SK-N-SH (cell line): ENCODE measurements at regions not wholly inside any gene's neighbourhood (a gene's known extent, or its start where the extent isn't known, plus 50 kb on each side); places are given as distances from the start of the nearest gene placed in this dataset.

Experiments
- CTCF ChIA-PET: fragments of 300-600, 350-600 bp; formaldehyde crosslinking; extraction: SDS; loops from one replicate; lab custom pipeline; 2021; lab: Yijun Ruan, JAX
- POLR2A ChIA-PET: fragments of 350-600 bp; sonication (Branson Sonifier 250); formaldehyde crosslinking; extraction: SDS; loops from one replicate; lab custom pipeline; 2020; ENCODE audit warnings: antibody characterized with exemption, inconsistent platforms; lab: Yijun Ruan, JAX
- DNase-seq: peaks from one replicate; pipeline ENCODE4 v3.0.0; 2012
- H2AFZ ChIP-seq: fragments of 200-600 bp; sonication (generic); 2 replicates; pipeline ENCODE4 v1.8.1; 2016; ENCODE audit warnings: antibody characterized with exemption, mild to moderate bottlenecking, low read depth
- H3F3A ChIP-seq: fragments of 200-600 bp; sonication (generic); replicated peaks from 2 replicates; pipeline ENCODE3; 2016; ENCODE audit warnings: antibody characterized with exemption, mild to moderate bottlenecking; ENCODE audit not compliant: insufficient read depth
- H3K27ac ChIP-seq, 2 experiments: fragments of 200-500 bp in 1 of 2; fragments of 200-600 bp in 1 of 2; sonication (Bioruptor generic) in 1 of 2; sonication (generic), shearing (Covaris generic) in 1 of 2; 2 replicates each; pipeline versions ENCODE4 v1.5.1 to v1.6.1; 2014 to 2016; ENCODE audit warnings: low read depth in 2 of 2, inconsistent platforms in 1 of 2, low read length in 1 of 2, mild to moderate bottlenecking in 1 of 2, mixed read lengths in 1 of 2
- H3K27me3 ChIP-seq: fragments of 200-600 bp; sonication (generic), shearing (Covaris generic); 2 replicates; pipeline ENCODE4 v1.6.1; 2016; ENCODE audit warnings: mixed run types; ENCODE audit not compliant: insufficient read depth
- H3K36me3 ChIP-seq, 2 experiments: fragments of 200-500 bp in 1 of 2; fragments of 200-600 bp in 1 of 2; sonication (Bioruptor generic) in 1 of 2; sonication (generic) in 1 of 2; replicated peaks in 1 of 2; 2 replicates each; pipeline versions ENCODE3 to v1.5.1; 2014 to 2016; ENCODE audit warnings: low read length in 1 of 2, mild to moderate bottlenecking in 1 of 2; ENCODE audit not compliant: insufficient read depth in 2 of 2, control insufficient read depth in 1 of 2
- H3K4me1 ChIP-seq, 2 experiments: fragments of 200-500 bp in 1 of 2; fragments of 200-600 bp in 1 of 2; sonication (Bioruptor generic) in 1 of 2; sonication (generic), shearing (Covaris generic) in 1 of 2; 2 replicates each; pipeline versions ENCODE4 v1.5.1 to v1.6.1; 2014 to 2016; ENCODE audit warnings: low read depth in 1 of 2, low read length in 1 of 2, mixed run types in 1 of 2; ENCODE audit not compliant: insufficient read depth in 2 of 2, control insufficient read depth in 1 of 2
- H3K4me2 ChIP-seq: fragments of 200-600 bp; sonication (generic), shearing (Covaris generic); 2 replicates; pipeline ENCODE4 v1.6.1; 2017; ENCODE audit warnings: mixed run types
- H3K4me3 ChIP-seq, 2 experiments: fragments of 200-500 bp in 1 of 2; fragments of 200-600 bp in 1 of 2; sonication (Bioruptor generic) in 1 of 2; sonication (generic), shearing (Covaris generic) in 1 of 2; 2 replicates each; pipeline versions ENCODE4 v1.5.1 to v1.8.1; 2014 to 2016; ENCODE audit warnings: low read depth in 2 of 2, inconsistent platforms in 1 of 2, low read length in 1 of 2, mild to moderate bottlenecking in 1 of 2, mixed read lengths in 1 of 2, moderate library complexity in 1 of 2
- H3K79me2 ChIP-seq: fragments of 200-600 bp; sonication (generic); 2 replicates; pipeline ENCODE4 v1.8.1; 2017; ENCODE audit warnings: mild to moderate bottlenecking; ENCODE audit not compliant: insufficient read depth
- H3K9ac ChIP-seq: fragments of 200-600 bp; sonication (generic); 2 replicates; pipeline ENCODE4 v1.6.1; 2017; ENCODE audit warnings: mixed run types
- H3K9me2 ChIP-seq: fragments of 200-600 bp; sonication (generic); 2 replicates; pipeline ENCODE4 v1.6.1; 2017; ENCODE audit warnings: mixed run types
- H3K9me3 ChIP-seq: fragments of 200-600 bp; sonication (generic); 2 replicates; pipeline ENCODE4 v1.6.1; 2017; ENCODE audit warnings: mixed run types, mild to moderate bottlenecking, moderate library complexity
- H4K20me1 ChIP-seq: fragments of 200-600 bp; sonication (generic); 2 replicates; pipeline ENCODE4 v1.6.1; 2017; ENCODE audit warnings: mild to moderate bottlenecking, mixed run types; ENCODE audit not compliant: insufficient read depth
- ELF1 ChIP-seq: IDR thresholded peaks from 2 replicates; pipeline ENCODE4 v1.4.0; 2012
- EZH2phosphoT487 ChIP-seq: fragments of 200-600 bp; sonication (generic); IDR thresholded peaks from 2 replicates; pipeline ENCODE4 v1.6.1; 2017; ENCODE audit warnings: low read depth, mixed run types, mild to moderate bottlenecking, antibody characterized with exemption, moderate library complexity, borderline replicate concordance
- GABPA ChIP-seq: IDR thresholded peaks from 2 replicates; pipeline ENCODE4 v1.4.0; 2012; ENCODE audit warnings: low read depth, mild to moderate bottlenecking
- MEF2A ChIP-seq: IDR thresholded peaks from 2 replicates; pipeline ENCODE4 v1.4.0; 2012; ENCODE audit warnings: low read depth, borderline replicate concordance
- MXI1 ChIP-seq: IDR thresholded peaks from 2 replicates; pipeline ENCODE4 v1.6.1; 2012; ENCODE audit warnings: mild to moderate bottlenecking, low read depth, low read length, improper control_type of control experiment
- NFIC ChIP-seq: IDR thresholded peaks from 2 replicates; pipeline ENCODE4 v1.4.0; 2012; ENCODE audit warnings: borderline replicate concordance
- POLR2AphosphoS5 ChIP-seq: IDR thresholded peaks from 2 replicates; pipeline ENCODE4 v1.6.1; 2012; ENCODE audit warnings: low read depth, low read length
- RCOR1 ChIP-seq: fragments of 150-350 bp; IDR thresholded peaks from 2 replicates; pipeline ENCODE4 v1.6.1; 2017; ENCODE audit warnings: antibody characterized with exemption, low read length
- SMC3 ChIP-seq: IDR thresholded peaks from 2 replicates; pipeline ENCODE4 v1.6.1; 2012; ENCODE audit warnings: low read depth, low read length, improper control_type of control experiment
- TAF1 ChIP-seq: IDR thresholded peaks from 2 replicates; pipeline ENCODE4 v1.6.1; 2012; ENCODE audit warnings: low read depth, mild to moderate bottlenecking, low read length, moderate library complexity, borderline replicate concordance
- TCF12 ChIP-seq: IDR thresholded peaks from 2 replicates; pipeline ENCODE4 v1.4.0; 2012
- YY1 ChIP-seq: IDR thresholded peaks from 2 replicates; pipeline ENCODE4 v1.4.0; 2012; ENCODE audit warnings: low read depth, mild to moderate bottlenecking
- WGBS: methylation state at CpG from one replicate; pipeline ENCODE4 v1.1.6; 2017; ENCODE audit warnings: low lambda C conversion rate; 5-methylcytosine and 5-hydroxymethylcytosine counted together
- TF ChIP-seq, protein P1 (sequence below): IDR thresholded peaks from 2 replicates; pipeline ENCODE4 v1.6.1; 2012; ENCODE audit warnings: mild to moderate bottlenecking, low read depth, low read length, moderate library complexity
- TF ChIP-seq, protein P2 (sequence below): IDR thresholded peaks from 2 replicates; pipeline ENCODE4; 2012
- TF ChIP-seq, protein P3 (sequence below): fragments of 200-600 bp; sonication (generic); IDR thresholded peaks from 2 replicates; pipeline ENCODE4 v1.6.1; 2017; ENCODE audit warnings: antibody characterized with exemption, mild to moderate bottlenecking, moderate library complexity
- TF ChIP-seq, protein P4 (sequence below): fragments of 150-350 bp; IDR thresholded peaks from 2 replicates; pipeline ENCODE4 v1.6.1; 2017; ENCODE audit warnings: antibody characterized with exemption, low read length, low read depth, borderline replicate concordance

DNA sequence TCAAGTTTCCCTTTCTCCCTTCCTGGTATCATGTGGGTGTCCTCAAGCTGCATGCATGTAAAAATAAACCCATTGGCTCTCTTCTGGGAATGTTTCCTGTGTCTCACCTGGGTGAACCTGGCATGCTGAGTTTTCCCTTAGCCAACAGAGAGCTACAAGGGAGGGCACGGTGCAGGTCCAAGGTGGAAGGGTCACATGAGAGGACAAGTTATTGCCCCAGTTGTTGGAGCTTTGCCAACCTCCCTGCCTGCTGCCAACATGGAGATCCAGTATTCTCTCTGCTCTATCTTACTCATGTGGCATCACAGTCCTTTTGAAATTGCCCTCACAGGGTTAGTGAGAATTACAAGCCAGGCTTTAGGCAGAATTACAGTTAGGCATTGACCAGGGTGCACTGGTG is 196.1 kb upstream of the GYPA start:
- 0% methylated on average over 1 of the region's 1 CpG for WGBS

DNA sequence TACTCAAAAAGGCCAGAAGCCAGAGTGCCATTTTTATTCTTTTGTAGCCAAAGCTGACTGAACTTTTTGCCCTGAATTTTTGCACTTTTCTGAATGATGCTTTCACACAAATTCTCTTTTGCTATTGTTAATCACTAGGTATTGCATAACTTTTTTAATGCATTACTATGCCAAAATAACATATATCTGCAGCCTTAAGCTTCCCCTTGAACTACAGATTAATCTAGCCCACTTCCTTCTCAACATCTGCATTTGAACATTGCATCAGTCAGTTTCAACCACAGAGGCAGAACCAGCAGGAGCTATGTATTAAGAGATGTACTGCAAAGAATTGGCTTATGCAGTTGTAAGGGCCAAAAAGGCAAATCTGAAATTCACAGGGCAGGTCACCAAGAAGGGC is 197.6 kb upstream of the GYPA start:
- DNase-seq = no peak
- POLR2A ChIA-PET = no interaction called here

More for the DNA sequence above, 196.1 kb upstream of the GYPA start:
- no peaks in the 10 kb centered on the region; a peak in 1 of 4 replicates for H3K4me1 ChIP-seq
- no peaks in the 10 kb centered on the region for H3F3A ChIP-seq
- H4K20me1 ChIP-seq = no peaks in the 10 kb centered on the region
- H3K27me3 ChIP-seq = no peaks in the 10 kb centered on the region; the same call in 1 of the 2 replicates
- no peak for DNase-seq
- ChIA-PET CTCF (no interaction called here), POLR2A (no interaction called here)
- H3K36me3 ChIP-seq = no peaks in the 10 kb centered on the region
- no peak overlapping the region for H3K4me3 ChIP-seq
- no peaks in the 10 kb centered on the region for H3K79me2 ChIP-seq
- H3K9ac ChIP-seq = no peak overlapping the region
- no peak overlapping the region for H2AFZ ChIP-seq
- no peak overlapping the region for H3K27ac ChIP-seq
- no peak for TF ChIP-seq GABPA
- no peak for TF ChIP-seq POLR2AphosphoS5
- TF ChIP-seq, protein P1, sequence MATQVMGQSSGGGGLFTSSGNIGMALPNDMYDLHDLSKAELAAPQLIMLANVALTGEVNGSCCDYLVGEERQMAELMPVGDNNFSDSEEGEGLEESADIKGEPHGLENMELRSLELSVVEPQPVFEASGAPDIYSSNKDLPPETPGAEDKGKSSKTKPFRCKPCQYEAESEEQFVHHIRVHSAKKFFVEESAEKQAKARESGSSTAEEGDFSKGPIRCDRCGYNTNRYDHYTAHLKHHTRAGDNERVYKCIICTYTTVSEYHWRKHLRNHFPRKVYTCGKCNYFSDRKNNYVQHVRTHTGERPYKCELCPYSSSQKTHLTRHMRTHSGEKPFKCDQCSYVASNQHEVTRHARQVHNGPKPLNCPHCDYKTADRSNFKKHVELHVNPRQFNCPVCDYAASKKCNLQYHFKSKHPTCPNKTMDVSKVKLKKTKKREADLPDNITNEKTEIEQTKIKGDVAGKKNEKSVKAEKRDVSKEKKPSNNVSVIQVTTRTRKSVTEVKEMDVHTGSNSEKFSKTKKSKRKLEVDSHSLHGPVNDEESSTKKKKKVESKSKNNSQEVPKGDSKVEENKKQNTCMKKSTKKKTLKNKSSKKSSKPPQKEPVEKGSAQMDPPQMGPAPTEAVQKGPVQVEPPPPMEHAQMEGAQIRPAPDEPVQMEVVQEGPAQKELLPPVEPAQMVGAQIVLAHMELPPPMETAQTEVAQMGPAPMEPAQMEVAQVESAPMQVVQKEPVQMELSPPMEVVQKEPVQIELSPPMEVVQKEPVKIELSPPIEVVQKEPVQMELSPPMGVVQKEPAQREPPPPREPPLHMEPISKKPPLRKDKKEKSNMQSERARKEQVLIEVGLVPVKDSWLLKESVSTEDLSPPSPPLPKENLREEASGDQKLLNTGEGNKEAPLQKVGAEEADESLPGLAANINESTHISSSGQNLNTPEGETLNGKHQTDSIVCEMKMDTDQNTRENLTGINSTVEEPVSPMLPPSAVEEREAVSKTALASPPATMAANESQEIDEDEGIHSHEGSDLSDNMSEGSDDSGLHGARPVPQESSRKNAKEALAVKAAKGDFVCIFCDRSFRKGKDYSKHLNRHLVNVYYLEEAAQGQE = no peak
- TF ChIP-seq, protein P2, sequence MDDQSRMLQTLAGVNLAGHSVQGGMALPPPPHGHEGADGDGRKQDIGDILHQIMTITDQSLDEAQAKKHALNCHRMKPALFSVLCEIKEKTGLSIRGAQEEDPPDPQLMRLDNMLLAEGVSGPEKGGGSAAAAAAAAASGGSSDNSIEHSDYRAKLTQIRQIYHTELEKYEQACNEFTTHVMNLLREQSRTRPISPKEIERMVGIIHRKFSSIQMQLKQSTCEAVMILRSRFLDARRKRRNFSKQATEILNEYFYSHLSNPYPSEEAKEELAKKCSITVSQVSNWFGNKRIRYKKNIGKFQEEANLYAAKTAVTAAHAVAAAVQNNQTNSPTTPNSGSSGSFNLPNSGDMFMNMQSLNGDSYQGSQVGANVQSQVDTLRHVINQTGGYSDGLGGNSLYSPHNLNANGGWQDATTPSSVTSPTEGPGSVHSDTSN = no peak
- TF ChIP-seq RCOR1 = no peak
- no peak for TF ChIP-seq SMC3
- no peak for TF ChIP-seq MXI1
- no peak for TF ChIP-seq YY1
- TF ChIP-seq, all 33 proteins: peak for 0
- no peak overlapping the region for H3K4me2 ChIP-seq
- no peaks in the 10 kb centered on the region for H3K9me2 ChIP-seq
- no peaks in the 10 kb centered on the region for H3K9me3 ChIP-seq

More for the DNA sequence above, 197.6 kb upstream of the GYPA start:
- Histone ChIP-seq H3K9ac (no peak overlapping the region), H3K27me3 (no peaks in the 10 kb centered on the region; the same call in 1 of the 2 replicates), H3K9me2 (no peaks in the 10 kb centered on the region), H3K27ac (no peak overlapping the region), H3K36me3 (no peaks in the 10 kb centered on the region), H3K4me2 (no peak overlapping the region), H3K4me1 (no peaks in the 10 kb centered on the region; a peak in 1 of 4 replicates), H3K79me2 (no peaks in the 10 kb centered on the region), H2AFZ (no peak overlapping the region), H4K20me1 (no peaks in the 10 kb centered on the region), H3K9me3 (no peaks in the 10 kb centered on the region), H3F3A (peaks cover 10% of the 10 kb centered on the region), H3K4me3 (no peak overlapping the region)
- TF ChIP-seq TCF12 (no peak), MEF2A (no peak), EZH2phosphoT487 (no peak), TAF1 (no peak), ELF1 (no peak), RCOR1 (no peak), NFIC (no peak)
- TF ChIP-seq, protein P3, sequence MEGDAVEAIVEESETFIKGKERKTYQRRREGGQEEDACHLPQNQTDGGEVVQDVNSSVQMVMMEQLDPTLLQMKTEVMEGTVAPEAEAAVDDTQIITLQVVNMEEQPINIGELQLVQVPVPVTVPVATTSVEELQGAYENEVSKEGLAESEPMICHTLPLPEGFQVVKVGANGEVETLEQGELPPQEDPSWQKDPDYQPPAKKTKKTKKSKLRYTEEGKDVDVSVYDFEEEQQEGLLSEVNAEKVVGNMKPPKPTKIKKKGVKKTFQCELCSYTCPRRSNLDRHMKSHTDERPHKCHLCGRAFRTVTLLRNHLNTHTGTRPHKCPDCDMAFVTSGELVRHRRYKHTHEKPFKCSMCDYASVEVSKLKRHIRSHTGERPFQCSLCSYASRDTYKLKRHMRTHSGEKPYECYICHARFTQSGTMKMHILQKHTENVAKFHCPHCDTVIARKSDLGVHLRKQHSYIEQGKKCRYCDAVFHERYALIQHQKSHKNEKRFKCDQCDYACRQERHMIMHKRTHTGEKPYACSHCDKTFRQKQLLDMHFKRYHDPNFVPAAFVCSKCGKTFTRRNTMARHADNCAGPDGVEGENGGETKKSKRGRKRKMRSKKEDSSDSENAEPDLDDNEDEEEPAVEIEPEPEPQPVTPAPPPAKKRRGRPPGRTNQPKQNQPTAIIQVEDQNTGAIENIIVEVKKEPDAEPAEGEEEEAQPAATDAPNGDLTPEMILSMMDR = no peak
- TF ChIP-seq, protein P4, sequence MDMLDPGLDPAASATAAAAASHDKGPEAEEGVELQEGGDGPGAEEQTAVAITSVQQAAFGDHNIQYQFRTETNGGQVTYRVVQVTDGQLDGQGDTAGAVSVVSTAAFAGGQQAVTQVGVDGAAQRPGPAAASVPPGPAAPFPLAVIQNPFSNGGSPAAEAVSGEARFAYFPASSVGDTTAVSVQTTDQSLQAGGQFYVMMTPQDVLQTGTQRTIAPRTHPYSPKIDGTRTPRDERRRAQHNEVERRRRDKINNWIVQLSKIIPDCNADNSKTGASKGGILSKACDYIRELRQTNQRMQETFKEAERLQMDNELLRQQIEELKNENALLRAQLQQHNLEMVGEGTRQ = no peak
- TF ChIP-seq, protein P2 = no peak
- CTCF ChIA-PET = no interaction called here
